H1 (cell line): ENCODE measurements at regions not wholly inside any gene's neighbourhood (a gene's known extent, or its start where the extent isn't known, plus 50 kb on each side); places are given as distances from the start of the nearest gene placed in this dataset.

Experiments used
- TF ChIP-seq, protein P1 (sequence below): fragments of 300-600 bp; sonication (generic); IDR thresholded peaks from 2 replicates; pipeline ENCODE4 v1.7.1; 2012; ENCODE audit warnings: low read length, moderate library complexity, mild to moderate bottlenecking, inconsistent platforms; ENCODE audit not compliant: insufficient replicate concordance

DNA sequence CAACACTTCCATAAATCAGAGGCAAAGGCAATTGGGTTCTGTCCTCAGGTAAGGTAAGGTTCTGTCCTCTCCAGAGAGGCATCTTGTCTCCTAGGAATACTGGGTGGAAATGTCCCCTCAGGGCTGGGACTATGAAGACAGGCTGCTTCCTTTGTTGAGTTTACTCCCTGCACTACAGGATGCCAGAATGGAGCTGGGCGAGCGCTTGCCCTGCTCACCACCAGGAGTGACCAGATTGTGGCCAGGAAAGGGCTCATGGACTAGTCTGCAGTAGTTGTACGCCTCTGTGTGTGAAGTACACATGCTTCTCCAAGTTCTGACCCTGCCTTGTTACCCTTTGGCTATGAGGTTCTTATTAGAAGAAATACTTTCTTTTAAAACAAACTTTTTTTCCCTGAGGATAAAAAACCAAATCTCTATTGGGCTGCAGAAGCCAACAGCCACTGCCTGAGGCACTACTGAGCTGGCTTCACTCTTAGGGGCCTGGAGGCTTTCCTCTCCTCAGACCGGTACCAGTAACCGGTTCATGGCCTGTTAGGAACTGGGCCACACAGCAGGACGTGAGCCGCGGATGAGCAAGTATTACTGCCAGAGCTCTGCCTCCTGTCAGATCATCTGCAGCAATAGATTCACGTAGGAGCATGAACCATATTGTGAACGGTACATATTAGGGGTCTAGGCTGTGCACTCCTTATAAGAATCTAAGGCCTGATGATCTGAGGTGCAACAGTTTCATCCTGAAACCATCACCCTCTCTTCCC lies 83.2 kb downstream of the DHRS2 start (continued):
- TF ChIP-seq, protein P1, sequence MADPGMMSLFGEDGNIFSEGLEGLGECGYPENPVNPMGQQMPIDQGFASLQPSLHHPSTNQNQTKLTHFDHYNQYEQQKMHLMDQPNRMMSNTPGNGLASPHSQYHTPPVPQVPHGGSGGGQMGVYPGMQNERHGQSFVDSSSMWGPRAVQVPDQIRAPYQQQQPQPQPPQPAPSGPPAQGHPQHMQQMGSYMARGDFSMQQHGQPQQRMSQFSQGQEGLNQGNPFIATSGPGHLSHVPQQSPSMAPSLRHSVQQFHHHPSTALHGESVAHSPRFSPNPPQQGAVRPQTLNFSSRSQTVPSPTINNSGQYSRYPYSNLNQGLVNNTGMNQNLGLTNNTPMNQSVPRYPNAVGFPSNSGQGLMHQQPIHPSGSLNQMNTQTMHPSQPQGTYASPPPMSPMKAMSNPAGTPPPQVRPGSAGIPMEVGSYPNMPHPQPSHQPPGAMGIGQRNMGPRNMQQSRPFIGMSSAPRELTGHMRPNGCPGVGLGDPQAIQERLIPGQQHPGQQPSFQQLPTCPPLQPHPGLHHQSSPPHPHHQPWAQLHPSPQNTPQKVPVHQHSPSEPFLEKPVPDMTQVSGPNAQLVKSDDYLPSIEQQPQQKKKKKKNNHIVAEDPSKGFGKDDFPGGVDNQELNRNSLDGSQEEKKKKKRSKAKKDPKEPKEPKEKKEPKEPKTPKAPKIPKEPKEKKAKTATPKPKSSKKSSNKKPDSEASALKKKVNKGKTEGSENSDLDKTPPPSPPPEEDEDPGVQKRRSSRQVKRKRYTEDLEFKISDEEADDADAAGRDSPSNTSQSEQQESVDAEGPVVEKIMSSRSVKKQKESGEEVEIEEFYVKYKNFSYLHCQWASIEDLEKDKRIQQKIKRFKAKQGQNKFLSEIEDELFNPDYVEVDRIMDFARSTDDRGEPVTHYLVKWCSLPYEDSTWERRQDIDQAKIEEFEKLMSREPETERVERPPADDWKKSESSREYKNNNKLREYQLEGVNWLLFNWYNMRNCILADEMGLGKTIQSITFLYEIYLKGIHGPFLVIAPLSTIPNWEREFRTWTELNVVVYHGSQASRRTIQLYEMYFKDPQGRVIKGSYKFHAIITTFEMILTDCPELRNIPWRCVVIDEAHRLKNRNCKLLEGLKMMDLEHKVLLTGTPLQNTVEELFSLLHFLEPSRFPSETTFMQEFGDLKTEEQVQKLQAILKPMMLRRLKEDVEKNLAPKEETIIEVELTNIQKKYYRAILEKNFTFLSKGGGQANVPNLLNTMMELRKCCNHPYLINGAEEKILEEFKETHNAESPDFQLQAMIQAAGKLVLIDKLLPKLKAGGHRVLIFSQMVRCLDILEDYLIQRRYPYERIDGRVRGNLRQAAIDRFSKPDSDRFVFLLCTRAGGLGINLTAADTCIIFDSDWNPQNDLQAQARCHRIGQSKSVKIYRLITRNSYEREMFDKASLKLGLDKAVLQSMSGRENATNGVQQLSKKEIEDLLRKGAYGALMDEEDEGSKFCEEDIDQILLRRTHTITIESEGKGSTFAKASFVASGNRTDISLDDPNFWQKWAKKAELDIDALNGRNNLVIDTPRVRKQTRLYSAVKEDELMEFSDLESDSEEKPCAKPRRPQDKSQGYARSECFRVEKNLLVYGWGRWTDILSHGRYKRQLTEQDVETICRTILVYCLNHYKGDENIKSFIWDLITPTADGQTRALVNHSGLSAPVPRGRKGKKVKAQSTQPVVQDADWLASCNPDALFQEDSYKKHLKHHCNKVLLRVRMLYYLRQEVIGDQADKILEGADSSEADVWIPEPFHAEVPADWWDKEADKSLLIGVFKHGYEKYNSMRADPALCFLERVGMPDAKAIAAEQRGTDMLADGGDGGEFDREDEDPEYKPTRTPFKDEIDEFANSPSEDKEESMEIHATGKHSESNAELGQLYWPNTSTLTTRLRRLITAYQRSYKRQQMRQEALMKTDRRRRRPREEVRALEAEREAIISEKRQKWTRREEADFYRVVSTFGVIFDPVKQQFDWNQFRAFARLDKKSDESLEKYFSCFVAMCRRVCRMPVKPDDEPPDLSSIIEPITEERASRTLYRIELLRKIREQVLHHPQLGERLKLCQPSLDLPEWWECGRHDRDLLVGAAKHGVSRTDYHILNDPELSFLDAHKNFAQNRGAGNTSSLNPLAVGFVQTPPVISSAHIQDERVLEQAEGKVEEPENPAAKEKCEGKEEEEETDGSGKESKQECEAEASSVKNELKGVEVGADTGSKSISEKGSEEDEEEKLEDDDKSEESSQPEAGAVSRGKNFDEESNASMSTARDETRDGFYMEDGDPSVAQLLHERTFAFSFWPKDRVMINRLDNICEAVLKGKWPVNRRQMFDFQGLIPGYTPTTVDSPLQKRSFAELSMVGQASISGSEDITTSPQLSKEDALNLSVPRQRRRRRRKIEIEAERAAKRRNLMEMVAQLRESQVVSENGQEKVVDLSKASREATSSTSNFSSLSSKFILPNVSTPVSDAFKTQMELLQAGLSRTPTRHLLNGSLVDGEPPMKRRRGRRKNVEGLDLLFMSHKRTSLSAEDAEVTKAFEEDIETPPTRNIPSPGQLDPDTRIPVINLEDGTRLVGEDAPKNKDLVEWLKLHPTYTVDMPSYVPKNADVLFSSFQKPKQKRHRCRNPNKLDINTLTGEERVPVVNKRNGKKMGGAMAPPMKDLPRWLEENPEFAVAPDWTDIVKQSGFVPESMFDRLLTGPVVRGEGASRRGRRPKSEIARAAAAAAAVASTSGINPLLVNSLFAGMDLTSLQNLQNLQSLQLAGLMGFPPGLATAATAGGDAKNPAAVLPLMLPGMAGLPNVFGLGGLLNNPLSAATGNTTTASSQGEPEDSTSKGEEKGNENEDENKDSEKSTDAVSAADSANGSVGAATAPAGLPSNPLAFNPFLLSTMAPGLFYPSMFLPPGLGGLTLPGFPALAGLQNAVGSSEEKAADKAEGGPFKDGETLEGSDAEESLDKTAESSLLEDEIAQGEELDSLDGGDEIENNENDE = no peak
